SK-N-SH (cell line): ENCODE measurements at regions not wholly inside any gene's neighbourhood (a gene's known extent, or its start where the extent isn't known, plus 50 kb on each side); places are given as distances from the start of the nearest gene placed in this dataset.

ENCODE experiments used
- CTCF ChIA-PET: fragments of 300-600, 350-600 bp; formaldehyde crosslinking; extraction: SDS; loops from one replicate; lab custom pipeline; 2021; lab: Yijun Ruan, JAX
- POLR2A ChIA-PET: fragments of 350-600 bp; sonication (Branson Sonifier 250); formaldehyde crosslinking; extraction: SDS; loops from one replicate; lab custom pipeline; 2020; ENCODE audit warnings: antibody characterized with exemption, inconsistent platforms; lab: Yijun Ruan, JAX
- DNase-seq: peaks from one replicate; pipeline ENCODE4 v3.0.0; 2012
- H2AFZ ChIP-seq: fragments of 200-600 bp; sonication (generic); 2 replicates; pipeline ENCODE4 v1.8.1; 2016; ENCODE audit warnings: antibody characterized with exemption, mild to moderate bottlenecking, low read depth
- H3F3A ChIP-seq: fragments of 200-600 bp; sonication (generic); replicated peaks from 2 replicates; pipeline ENCODE3; 2016; ENCODE audit warnings: antibody characterized with exemption, mild to moderate bottlenecking; ENCODE audit not compliant: insufficient read depth
- H3K27ac ChIP-seq, 2 experiments: fragments of 200-500 bp in 1 of 2; fragments of 200-600 bp in 1 of 2; sonication (Bioruptor generic) in 1 of 2; sonication (generic), shearing (Covaris generic) in 1 of 2; 2 replicates each; pipeline versions ENCODE4 v1.5.1 to v1.6.1; 2014 to 2016; ENCODE audit warnings: low read depth in 2 of 2, inconsistent platforms in 1 of 2, low read length in 1 of 2, mild to moderate bottlenecking in 1 of 2, mixed read lengths in 1 of 2
- H3K27me3 ChIP-seq: fragments of 200-600 bp; sonication (generic), shearing (Covaris generic); 2 replicates; pipeline ENCODE4 v1.6.1; 2016; ENCODE audit warnings: mixed run types; ENCODE audit not compliant: insufficient read depth
- H3K36me3 ChIP-seq, 2 experiments: fragments of 200-500 bp in 1 of 2; fragments of 200-600 bp in 1 of 2; sonication (Bioruptor generic) in 1 of 2; sonication (generic) in 1 of 2; replicated peaks in 1 of 2; 2 replicates each; pipeline versions ENCODE3 to v1.5.1; 2014 to 2016; ENCODE audit warnings: low read length in 1 of 2, mild to moderate bottlenecking in 1 of 2; ENCODE audit not compliant: insufficient read depth in 2 of 2, control insufficient read depth in 1 of 2
- H3K4me1 ChIP-seq, 2 experiments: fragments of 200-500 bp in 1 of 2; fragments of 200-600 bp in 1 of 2; sonication (Bioruptor generic) in 1 of 2; sonication (generic), shearing (Covaris generic) in 1 of 2; 2 replicates each; pipeline versions ENCODE4 v1.5.1 to v1.6.1; 2014 to 2016; ENCODE audit warnings: low read depth in 1 of 2, low read length in 1 of 2, mixed run types in 1 of 2; ENCODE audit not compliant: insufficient read depth in 2 of 2, control insufficient read depth in 1 of 2
- H3K4me2 ChIP-seq: fragments of 200-600 bp; sonication (generic), shearing (Covaris generic); 2 replicates; pipeline ENCODE4 v1.6.1; 2017; ENCODE audit warnings: mixed run types
- H3K4me3 ChIP-seq, 2 experiments: fragments of 200-500 bp in 1 of 2; fragments of 200-600 bp in 1 of 2; sonication (Bioruptor generic) in 1 of 2; sonication (generic), shearing (Covaris generic) in 1 of 2; 2 replicates each; pipeline versions ENCODE4 v1.5.1 to v1.8.1; 2014 to 2016; ENCODE audit warnings: low read depth in 2 of 2, inconsistent platforms in 1 of 2, low read length in 1 of 2, mild to moderate bottlenecking in 1 of 2, mixed read lengths in 1 of 2, moderate library complexity in 1 of 2
- H3K79me2 ChIP-seq: fragments of 200-600 bp; sonication (generic); 2 replicates; pipeline ENCODE4 v1.8.1; 2017; ENCODE audit warnings: mild to moderate bottlenecking; ENCODE audit not compliant: insufficient read depth
- H3K9ac ChIP-seq: fragments of 200-600 bp; sonication (generic); 2 replicates; pipeline ENCODE4 v1.6.1; 2017; ENCODE audit warnings: mixed run types
- H3K9me2 ChIP-seq: fragments of 200-600 bp; sonication (generic); 2 replicates; pipeline ENCODE4 v1.6.1; 2017; ENCODE audit warnings: mixed run types
- H3K9me3 ChIP-seq: fragments of 200-600 bp; sonication (generic); 2 replicates; pipeline ENCODE4 v1.6.1; 2017; ENCODE audit warnings: mixed run types, mild to moderate bottlenecking, moderate library complexity
- H4K20me1 ChIP-seq: fragments of 200-600 bp; sonication (generic); 2 replicates; pipeline ENCODE4 v1.6.1; 2017; ENCODE audit warnings: mild to moderate bottlenecking, mixed run types; ENCODE audit not compliant: insufficient read depth
- FOSL2 ChIP-seq: IDR thresholded peaks from 2 replicates; pipeline ENCODE4 v1.4.0; 2012; ENCODE audit warnings: low read depth, mild to moderate bottlenecking, moderate library complexity, borderline replicate concordance
- FOXM1 ChIP-seq: IDR thresholded peaks from 2 replicates; pipeline ENCODE4 v1.4.0; 2012; ENCODE audit warnings: low read depth, mild to moderate bottlenecking
- JUND ChIP-seq: IDR thresholded peaks from 2 replicates; pipeline ENCODE4 v1.4.0; 2012
- MEF2A ChIP-seq: IDR thresholded peaks from 2 replicates; pipeline ENCODE4 v1.4.0; 2012; ENCODE audit warnings: low read depth, borderline replicate concordance
- NFIC ChIP-seq: IDR thresholded peaks from 2 replicates; pipeline ENCODE4 v1.4.0; 2012; ENCODE audit warnings: borderline replicate concordance
- POLR2AphosphoS5 ChIP-seq: IDR thresholded peaks from 2 replicates; pipeline ENCODE4 v1.6.1; 2012; ENCODE audit warnings: low read depth, low read length
- RFX5 ChIP-seq: IDR thresholded peaks from 2 replicates; pipeline ENCODE4 v1.6.1; 2012; ENCODE audit warnings: mild to moderate bottlenecking, improper control_type of control experiment, low read length
- RXRA ChIP-seq: IDR thresholded peaks from 2 replicates; pipeline ENCODE4 v1.4.0; 2012; ENCODE audit warnings: low read depth, mild to moderate bottlenecking, borderline replicate concordance
- TAF1 ChIP-seq: IDR thresholded peaks from 2 replicates; pipeline ENCODE4 v1.6.1; 2012; ENCODE audit warnings: low read depth, mild to moderate bottlenecking, low read length, moderate library complexity, borderline replicate concordance
- TCF12 ChIP-seq: IDR thresholded peaks from 2 replicates; pipeline ENCODE4 v1.4.0; 2012
- YY1 ChIP-seq: IDR thresholded peaks from 2 replicates; pipeline ENCODE4 v1.4.0; 2012; ENCODE audit warnings: low read depth, mild to moderate bottlenecking
- WGBS: methylation state at CpG from one replicate; pipeline ENCODE4 v1.1.6; 2017; ENCODE audit warnings: low lambda C conversion rate; 5-methylcytosine and 5-hydroxymethylcytosine counted together
- TF ChIP-seq, protein P1 (sequence below): fragments of 150-350 bp; IDR thresholded peaks from 2 replicates; pipeline ENCODE4 v1.6.1; 2017; ENCODE audit warnings: antibody characterized with exemption, low read length, low read depth, borderline replicate concordance
- TF ChIP-seq, protein P2 (sequence below): IDR thresholded peaks from 2 replicates; pipeline ENCODE4; 2012
- TF ChIP-seq, protein P3 (sequence below): IDR thresholded peaks from 2 replicates; pipeline ENCODE4 v1.4.0; 2012; ENCODE audit warnings: low read depth
- TF ChIP-seq, protein P4 (sequence below): IDR thresholded peaks from 2 replicates; pipeline ENCODE4 v1.4.0; 2012; ENCODE audit warnings: low read depth, borderline replicate concordance
- TF ChIP-seq, protein P5 (sequence below): IDR thresholded peaks from 2 replicates; pipeline ENCODE4 v1.6.1; 2012; ENCODE audit warnings: mild to moderate bottlenecking, low read depth, low read length, moderate library complexity
- TF ChIP-seq, protein P6 (sequence below): fragments of 200-600 bp; sonication (generic); IDR thresholded peaks from 2 replicates; pipeline ENCODE4 v1.6.1; 2017; ENCODE audit warnings: antibody characterized with exemption, mild to moderate bottlenecking, moderate library complexity

DNA sequence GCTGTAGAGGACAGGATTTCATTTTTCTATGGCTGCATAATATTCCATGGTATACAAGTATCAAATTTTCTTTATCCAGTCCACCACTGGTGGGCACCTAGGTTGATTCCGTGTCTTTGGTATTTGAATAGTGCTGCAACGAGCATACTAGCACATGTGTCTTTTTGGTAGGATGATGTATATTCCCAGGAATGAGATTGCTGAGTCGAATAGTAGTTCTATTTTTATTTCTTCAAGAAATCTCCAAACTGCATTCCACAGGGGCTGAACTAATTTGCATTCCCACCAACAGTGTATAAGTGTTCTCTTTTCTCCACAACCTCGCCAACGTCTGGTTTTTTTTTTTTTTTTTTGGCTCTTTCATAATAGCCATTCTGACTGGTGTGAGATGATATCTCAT lies 550.0 kb downstream of the REEP3 start:
- Histone ChIP-seq H3K4me1 (no peaks in the 10 kb centered on the region), H3F3A (no peaks in the 10 kb centered on the region), H3K9ac (no peak overlapping the region), H3K27ac (no peak overlapping the region), H3K9me3 (no peaks in the 10 kb centered on the region), H3K4me2 (no peak overlapping the region), H2AFZ (no peak overlapping the region), H4K20me1 (no peaks in the 10 kb centered on the region), H3K9me2 (no peaks in the 10 kb centered on the region), H3K36me3 (no peaks in the 10 kb centered on the region), H3K79me2 (no peaks in the 10 kb centered on the region), H3K27me3 (no peaks in the 10 kb centered on the region), H3K4me3 (no peak overlapping the region)
- ChIA-PET CTCF (no interaction called here), POLR2A (no interaction called here)
- TF ChIP-seq TAF1 (no peak), POLR2AphosphoS5 (no peak), FOSL2 (no peak), MEF2A (no peak), YY1 (no peak), JUND (no peak), RXRA (no peak), NFIC (no peak), FOXM1 (no peak), RFX5 (no peak), TCF12 (no peak)
- TF ChIP-seq, protein P1, sequence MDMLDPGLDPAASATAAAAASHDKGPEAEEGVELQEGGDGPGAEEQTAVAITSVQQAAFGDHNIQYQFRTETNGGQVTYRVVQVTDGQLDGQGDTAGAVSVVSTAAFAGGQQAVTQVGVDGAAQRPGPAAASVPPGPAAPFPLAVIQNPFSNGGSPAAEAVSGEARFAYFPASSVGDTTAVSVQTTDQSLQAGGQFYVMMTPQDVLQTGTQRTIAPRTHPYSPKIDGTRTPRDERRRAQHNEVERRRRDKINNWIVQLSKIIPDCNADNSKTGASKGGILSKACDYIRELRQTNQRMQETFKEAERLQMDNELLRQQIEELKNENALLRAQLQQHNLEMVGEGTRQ: no peak
- TF ChIP-seq, protein P2, sequence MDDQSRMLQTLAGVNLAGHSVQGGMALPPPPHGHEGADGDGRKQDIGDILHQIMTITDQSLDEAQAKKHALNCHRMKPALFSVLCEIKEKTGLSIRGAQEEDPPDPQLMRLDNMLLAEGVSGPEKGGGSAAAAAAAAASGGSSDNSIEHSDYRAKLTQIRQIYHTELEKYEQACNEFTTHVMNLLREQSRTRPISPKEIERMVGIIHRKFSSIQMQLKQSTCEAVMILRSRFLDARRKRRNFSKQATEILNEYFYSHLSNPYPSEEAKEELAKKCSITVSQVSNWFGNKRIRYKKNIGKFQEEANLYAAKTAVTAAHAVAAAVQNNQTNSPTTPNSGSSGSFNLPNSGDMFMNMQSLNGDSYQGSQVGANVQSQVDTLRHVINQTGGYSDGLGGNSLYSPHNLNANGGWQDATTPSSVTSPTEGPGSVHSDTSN: no peak
- TF ChIP-seq, protein P3, sequence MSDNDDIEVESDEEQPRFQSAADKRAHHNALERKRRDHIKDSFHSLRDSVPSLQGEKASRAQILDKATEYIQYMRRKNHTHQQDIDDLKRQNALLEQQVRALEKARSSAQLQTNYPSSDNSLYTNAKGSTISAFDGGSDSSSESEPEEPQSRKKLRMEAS: no peak
- TF ChIP-seq, protein P4, sequence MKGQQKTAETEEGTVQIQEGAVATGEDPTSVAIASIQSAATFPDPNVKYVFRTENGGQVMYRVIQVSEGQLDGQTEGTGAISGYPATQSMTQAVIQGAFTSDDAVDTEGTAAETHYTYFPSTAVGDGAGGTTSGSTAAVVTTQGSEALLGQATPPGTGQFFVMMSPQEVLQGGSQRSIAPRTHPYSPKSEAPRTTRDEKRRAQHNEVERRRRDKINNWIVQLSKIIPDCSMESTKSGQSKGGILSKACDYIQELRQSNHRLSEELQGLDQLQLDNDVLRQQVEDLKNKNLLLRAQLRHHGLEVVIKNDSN: no peak
- TF ChIP-seq, protein P5, sequence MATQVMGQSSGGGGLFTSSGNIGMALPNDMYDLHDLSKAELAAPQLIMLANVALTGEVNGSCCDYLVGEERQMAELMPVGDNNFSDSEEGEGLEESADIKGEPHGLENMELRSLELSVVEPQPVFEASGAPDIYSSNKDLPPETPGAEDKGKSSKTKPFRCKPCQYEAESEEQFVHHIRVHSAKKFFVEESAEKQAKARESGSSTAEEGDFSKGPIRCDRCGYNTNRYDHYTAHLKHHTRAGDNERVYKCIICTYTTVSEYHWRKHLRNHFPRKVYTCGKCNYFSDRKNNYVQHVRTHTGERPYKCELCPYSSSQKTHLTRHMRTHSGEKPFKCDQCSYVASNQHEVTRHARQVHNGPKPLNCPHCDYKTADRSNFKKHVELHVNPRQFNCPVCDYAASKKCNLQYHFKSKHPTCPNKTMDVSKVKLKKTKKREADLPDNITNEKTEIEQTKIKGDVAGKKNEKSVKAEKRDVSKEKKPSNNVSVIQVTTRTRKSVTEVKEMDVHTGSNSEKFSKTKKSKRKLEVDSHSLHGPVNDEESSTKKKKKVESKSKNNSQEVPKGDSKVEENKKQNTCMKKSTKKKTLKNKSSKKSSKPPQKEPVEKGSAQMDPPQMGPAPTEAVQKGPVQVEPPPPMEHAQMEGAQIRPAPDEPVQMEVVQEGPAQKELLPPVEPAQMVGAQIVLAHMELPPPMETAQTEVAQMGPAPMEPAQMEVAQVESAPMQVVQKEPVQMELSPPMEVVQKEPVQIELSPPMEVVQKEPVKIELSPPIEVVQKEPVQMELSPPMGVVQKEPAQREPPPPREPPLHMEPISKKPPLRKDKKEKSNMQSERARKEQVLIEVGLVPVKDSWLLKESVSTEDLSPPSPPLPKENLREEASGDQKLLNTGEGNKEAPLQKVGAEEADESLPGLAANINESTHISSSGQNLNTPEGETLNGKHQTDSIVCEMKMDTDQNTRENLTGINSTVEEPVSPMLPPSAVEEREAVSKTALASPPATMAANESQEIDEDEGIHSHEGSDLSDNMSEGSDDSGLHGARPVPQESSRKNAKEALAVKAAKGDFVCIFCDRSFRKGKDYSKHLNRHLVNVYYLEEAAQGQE: no peak
- TF ChIP-seq, protein P6, sequence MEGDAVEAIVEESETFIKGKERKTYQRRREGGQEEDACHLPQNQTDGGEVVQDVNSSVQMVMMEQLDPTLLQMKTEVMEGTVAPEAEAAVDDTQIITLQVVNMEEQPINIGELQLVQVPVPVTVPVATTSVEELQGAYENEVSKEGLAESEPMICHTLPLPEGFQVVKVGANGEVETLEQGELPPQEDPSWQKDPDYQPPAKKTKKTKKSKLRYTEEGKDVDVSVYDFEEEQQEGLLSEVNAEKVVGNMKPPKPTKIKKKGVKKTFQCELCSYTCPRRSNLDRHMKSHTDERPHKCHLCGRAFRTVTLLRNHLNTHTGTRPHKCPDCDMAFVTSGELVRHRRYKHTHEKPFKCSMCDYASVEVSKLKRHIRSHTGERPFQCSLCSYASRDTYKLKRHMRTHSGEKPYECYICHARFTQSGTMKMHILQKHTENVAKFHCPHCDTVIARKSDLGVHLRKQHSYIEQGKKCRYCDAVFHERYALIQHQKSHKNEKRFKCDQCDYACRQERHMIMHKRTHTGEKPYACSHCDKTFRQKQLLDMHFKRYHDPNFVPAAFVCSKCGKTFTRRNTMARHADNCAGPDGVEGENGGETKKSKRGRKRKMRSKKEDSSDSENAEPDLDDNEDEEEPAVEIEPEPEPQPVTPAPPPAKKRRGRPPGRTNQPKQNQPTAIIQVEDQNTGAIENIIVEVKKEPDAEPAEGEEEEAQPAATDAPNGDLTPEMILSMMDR: no peak
- DNase-seq: no peak
- WGBS: 22% methylated on average over 5 of the region's 5 CpGs
